ENCODE measurements at regions not wholly inside any gene's neighbourhood (a gene's known extent, or its start where the extent isn't known, plus 50 kb on each side); places are given as distances from the start of the nearest gene placed in this dataset.

- TF ChIP-seq EP300 (IDR thresholded peaks at IDR 0.05; ENCODE audit: low read depth) (no peak), CTCF (IDR thresholded peaks at IDR 0.05) (no peak), POLR2A (IDR thresholded peaks at IDR 0.05) (no peak), POLR2AphosphoS5 (IDR thresholded peaks at IDR 0.05) (no peak)
These were observed 128.5 kb downstream of the CHSY1 start for GRCh38 chr15:101123222-101123910.

Measured in transverse colon (tissue), 4 donors.